ENCODE measurements at regions not wholly inside any gene's neighbourhood (a gene's known extent, or its start where the extent isn't known, plus 50 kb on each side); places are given as distances from the start of the nearest gene placed in this dataset.

GRCh38 chr3:46080124-46080968 lies 53.1 kb upstream of the XCR1 start:
- no peak for TF ChIP-seq CTCF (IDR thresholded peaks at IDR 0.05)
- DNase-seq, result no peak
- peaks cover 8% of the 10 kb centered on the region for H3K27me3 Mint-ChIP-seq
- H3K4me1 Mint-ChIP-seq (ENCODE audit: low read depth), result peaks cover 10% of the 10 kb centered on the region
- H3K36me3 Mint-ChIP-seq (ENCODE audit: low read depth), result no peaks in the 10 kb centered on the region
- ChIA-PET POLR2A (interaction anchor here (3.6 kb wide), 1 partner anchor 142 kb away, joined by 22 read pairs; no protein-coding TSS in a partner anchor), CTCF (interaction anchor here (0.6 to 17.5 kb wide), 26 partner anchors 9 to 964 kb away, joined by 3 to 656 read pairs (median 6); partner anchors contain the start of genes CCR1, CCR5, CXCR6 and XCR1)
- H3K27ac Mint-ChIP-seq, result no peak overlapping the region
- no peaks in the 10 kb centered on the region for H3K9me3 Mint-ChIP-seq
- intact Hi-C loops (cut with micrococcal nuclease), result no loop called here
- no peak overlapping the region for H3K4me3 Mint-ChIP-seq
- no peak for ATAC-seq

- no peak overlapping the region for H3K27ac Mint-ChIP-seq
- no peak overlapping the region for H3K4me3 Mint-ChIP-seq
- CTCF ChIA-PET, result interaction anchor here (0.6 to 17.5 kb wide), 93 partner anchors 10 to 485 kb away, joined by 3 to 656 read pairs (median 4); partner anchors contain the start of genes CCR1, CCR5, CCR5AS and CCRL2
- peaks cover 8% of the 10 kb centered on the region for H3K27me3 Mint-ChIP-seq
- ATAC-seq (peak; percentile 99), DNase-seq (peak; percentile 97)
- H3K36me3 Mint-ChIP-seq (ENCODE audit: low read depth), result no peaks in the 10 kb centered on the region
- H3K9me3 Mint-ChIP-seq, result no peaks in the 10 kb centered on the region
- POLR2A ChIA-PET, result interaction anchor here (0.8 to 3.6 kb wide), 3 partner anchors 17 to 140 kb away, joined by 3 to 22 read pairs (median 5); partner anchors contain the start of gene CXCR6
- peak; percentile 99 for TF ChIP-seq CTCF (IDR thresholded peaks at IDR 0.05)
- intact Hi-C loops (cut with micrococcal nuclease), result loop anchor here (1.0 to 10.0 kb wide), 3 partner anchors 141 to 318 kb away; no protein-coding TSS in a partner anchor
- peaks cover 10% of the 10 kb centered on the region for H3K4me1 Mint-ChIP-seq (ENCODE audit: low read depth)
Measured at GRCh38 chr3:46078712-46079400, 51.6 kb upstream of the XCR1 start.
